HepG2 (cell line): ENCODE measurements at regions not wholly inside any gene's neighbourhood (a gene's known extent, or its start where the extent isn't known, plus 50 kb on each side); places are given as distances from the start of the nearest gene placed in this dataset.

Experiments used
- ATAC-seq: fragments of 200-7000 bp; cut with Tn5 transposase; 3 replicates; pipeline ENCODE4 v1.9.1; 2020; ENCODE audit warnings: mild to moderate bottlenecking, moderate library complexity
- BruUV-seq: library from RNA; stranded (reverse); fragments of 400-500 nt; replicated peaks from 2 replicates; lab custom pipeline; 2021; lab: Mats Ljungman, UMichigan
- CTCF ChIA-PET: fragments of 300-600 bp; formaldehyde crosslinking; extraction: SDS; loops from one replicate; lab custom pipeline; 2021; ENCODE audit warnings: low total read pairs, inconsistent platforms, low intra/inter-chr PET ratio; lab: Yijun Ruan, JAX
- POLR2A ChIA-PET: fragments of 350-600 bp; sonication (Branson Sonifier 250); formaldehyde crosslinking; loops from one replicate; lab custom pipeline; 2020; ENCODE audit warnings: antibody characterized with exemption, inconsistent platforms; lab: Yijun Ruan, JAX
- DNase-seq: peaks from one replicate; pipeline ENCODE4 v3.0.0-alpha.2; 2015; ENCODE audit warnings: low spot score
- FAIRE-seq: peaks from 3 replicates; lab custom pipeline; 2011; peaks lifted over from hg19 to GRCh38; lab: Jason Lieb, UNC
- H2AFZ ChIP-seq: one replicate; pipeline ENCODE4 v1.6.1; 2011; ENCODE audit warnings: low read length, inconsistent platforms
- H3K27ac ChIP-seq: fragments of 300-600 bp; 3 replicates; pipeline ENCODE4 v1.8.0; 2011; ENCODE audit warnings: mixed run types, mild to moderate bottlenecking, mixed read lengths, low read length, inconsistent platforms; ENCODE audit not compliant: insufficient read depth; ENCODE audit errors: extremely low read length
- H3K27me3 ChIP-seq, 2 experiments: fragments of 200-600 bp in 1 of 2; 2 replicates in 1 of 2; 3 replicates in 1 of 2; pipeline versions ENCODE4 v1.6.0 to v1.8.0; 2011; ENCODE audit warnings: low read length in 2 of 2, mild to moderate bottlenecking in 2 of 2, moderate library complexity in 2 of 2, inconsistent platforms in 1 of 2; ENCODE audit not compliant: insufficient read depth in 2 of 2, control insufficient read depth in 1 of 2
- H3K36me3 ChIP-seq, 2 experiments: fragments of 200-600 bp in 1 of 2; replicated peaks in 1 of 2; 2 replicates in 1 of 2; 3 replicates in 1 of 2; pipeline versions ENCODE4 v1.5.1 to v1.8.0; 2011; ENCODE audit warnings: low read length in 2 of 2, inconsistent platforms in 1 of 2; ENCODE audit not compliant: insufficient read depth in 2 of 2, control insufficient read depth in 1 of 2
- H3K4me1 ChIP-seq: 2 replicates; pipeline ENCODE4 v1.5.1; 2012; ENCODE audit warnings: low read length, inconsistent platforms; ENCODE audit not compliant: insufficient read depth
- H3K4me2 ChIP-seq: 2 replicates; pipeline ENCODE4 v1.6.0; 2011; ENCODE audit warnings: low read depth, low read length, inconsistent platforms
- H3K4me3 ChIP-seq, 3 experiments: fragments of 200-600 bp in 1 of 3; sonication (generic), shearing (Covaris generic) in 1 of 3; replicated peaks in 1 of 3; 2 replicates each; pipeline ENCODE4 v1.5.1; 2011 to 2016; ENCODE audit warnings: low read length in 3 of 3, inconsistent platforms in 2 of 3, low read depth in 2 of 3, mild to moderate bottlenecking in 2 of 3, control low read depth in 1 of 3, mixed read lengths in 1 of 3; ENCODE audit not compliant: insufficient read depth in 1 of 3
- H3K79me2 ChIP-seq: one replicate; pipeline ENCODE4 v1.6.1; 2011; ENCODE audit warnings: low read length, inconsistent platforms; ENCODE audit not compliant: insufficient read depth
- H3K9ac ChIP-seq: 2 replicates; pipeline ENCODE4 v1.6.0; 2011; ENCODE audit warnings: mild to moderate bottlenecking, low read depth, low read length, inconsistent platforms; ENCODE audit not compliant: insufficient read depth
- H3K9me3 ChIP-seq: 2 replicates; pipeline ENCODE4 v1.5.1; 2012; ENCODE audit warnings: mild to moderate bottlenecking, low read length
- H4K20me1 ChIP-seq: 2 replicates; pipeline ENCODE4 v1.6.0; 2011; ENCODE audit warnings: inconsistent platforms, mild to moderate bottlenecking, low read length, moderate library complexity; ENCODE audit not compliant: insufficient read depth
- MED1 ChIP-seq: sonication (generic); formaldehyde crosslinking; IDR thresholded peaks from 2 replicates; pipeline ENCODE4 v1.4.0; 2020; ENCODE audit warnings: missing genetic modification reagents
- MED8 ChIP-seq: sonication (generic); formaldehyde crosslinking; IDR thresholded peaks from 2 replicates; pipeline ENCODE4 v1.8.1; 2023; ENCODE audit warnings: mild to moderate bottlenecking, missing genetic modification reagents; ENCODE audit not compliant: insufficient replicate concordance
- PRMT3 ChIP-seq: sonication (generic); formaldehyde crosslinking; IDR thresholded peaks from 2 replicates; pipeline ENCODE4 v1.8.1; 2022; ENCODE audit warnings: low read depth, mild to moderate bottlenecking, moderate library complexity, missing genetic modification reagents, borderline replicate concordance
- SMC3 ChIP-seq: IDR thresholded peaks from 2 replicates; pipeline ENCODE4 v1.6.1; 2011; ENCODE audit warnings: low read length, improper control_type of control experiment
- TMF1 ChIP-seq: sonication (generic); formaldehyde crosslinking; IDR thresholded peaks from 2 replicates; pipeline ENCODE4 v1.8.1; 2022; ENCODE audit warnings: low read depth, missing genetic modification reagents
- ZMYM2 ChIP-seq: sonication (generic); formaldehyde crosslinking; IDR thresholded peaks from 2 replicates; pipeline ENCODE4 v1.8.0; 2022; ENCODE audit warnings: mild to moderate bottlenecking, missing genetic modification reagents
- ZNF224 ChIP-seq: sonication (generic); formaldehyde crosslinking; IDR thresholded peaks from 2 replicates; pipeline ENCODE4 v1.5.0; 2020; ENCODE audit warnings: mild to moderate bottlenecking, missing genetic modification reagents
- ZNF317 ChIP-seq: sonication (generic); formaldehyde crosslinking; IDR thresholded peaks from 2 replicates; pipeline ENCODE4 v1.5.0; 2020; ENCODE audit warnings: mild to moderate bottlenecking, missing genetic modification reagents
- ZNF615 ChIP-seq: sonication (generic); formaldehyde crosslinking; IDR thresholded peaks from 2 replicates; pipeline ENCODE4 v1.5.0; 2020; ENCODE audit warnings: mild to moderate bottlenecking, missing genetic modification reagents, borderline replicate concordance
- ZNF629 ChIP-seq: sonication (generic); formaldehyde crosslinking; conservative IDR thresholded peaks from 2 replicates; pipeline ENCODE4 v1.5.0; 2020; ENCODE audit warnings: missing genetic modification reagents
- ZNF724P ChIP-seq: sonication (generic); formaldehyde crosslinking; IDR thresholded peaks from 2 replicates; pipeline ENCODE4 v1.8.0; 2022; ENCODE audit warnings: missing genetic modification reagents, borderline replicate concordance
- WGBS: methylation state at CpG from one replicate; pipeline ENCODE4 v1.1.6; 2017; ENCODE audit warnings: low lambda C conversion rate; 5-methylcytosine and 5-hydroxymethylcytosine counted together
- in situ Hi-C: cut with HindIII; loops from 2 replicates; pipeline ENCODE4 v1.10.0; 2017; ENCODE audit warnings: low pct_unique_long_range_greater_than_20kb; ENCODE audit not compliant: extremely low pct_ligation_motif_present
- intact Hi-C: fragments of 100-400 bp; cut with micrococcal nuclease; formaldehyde crosslinking; loops from one replicate; pipeline ENCODE4 v1.10.0; 2022; ENCODE audit not compliant: unreplicated experiment
- TF ChIP-seq, protein P1 (sequence below): sonication (generic); formaldehyde crosslinking; IDR thresholded peaks from 2 replicates; pipeline ENCODE4 v1.8.1; 2022; ENCODE audit warnings: mild to moderate bottlenecking, missing genetic modification reagents
- TF ChIP-seq, protein P2 (sequence below): sonication (generic); formaldehyde crosslinking; IDR thresholded peaks from 2 replicates; pipeline ENCODE4 v1.5.0; 2020; ENCODE audit warnings: mild to moderate bottlenecking, missing genetic modification reagents, moderate library complexity
- TF ChIP-seq, protein P3 (sequence below): sonication (generic); formaldehyde crosslinking; IDR thresholded peaks from 2 replicates; pipeline ENCODE4 v1.8.1; 2023; ENCODE audit warnings: mild to moderate bottlenecking, missing genetic modification reagents

DNA sequence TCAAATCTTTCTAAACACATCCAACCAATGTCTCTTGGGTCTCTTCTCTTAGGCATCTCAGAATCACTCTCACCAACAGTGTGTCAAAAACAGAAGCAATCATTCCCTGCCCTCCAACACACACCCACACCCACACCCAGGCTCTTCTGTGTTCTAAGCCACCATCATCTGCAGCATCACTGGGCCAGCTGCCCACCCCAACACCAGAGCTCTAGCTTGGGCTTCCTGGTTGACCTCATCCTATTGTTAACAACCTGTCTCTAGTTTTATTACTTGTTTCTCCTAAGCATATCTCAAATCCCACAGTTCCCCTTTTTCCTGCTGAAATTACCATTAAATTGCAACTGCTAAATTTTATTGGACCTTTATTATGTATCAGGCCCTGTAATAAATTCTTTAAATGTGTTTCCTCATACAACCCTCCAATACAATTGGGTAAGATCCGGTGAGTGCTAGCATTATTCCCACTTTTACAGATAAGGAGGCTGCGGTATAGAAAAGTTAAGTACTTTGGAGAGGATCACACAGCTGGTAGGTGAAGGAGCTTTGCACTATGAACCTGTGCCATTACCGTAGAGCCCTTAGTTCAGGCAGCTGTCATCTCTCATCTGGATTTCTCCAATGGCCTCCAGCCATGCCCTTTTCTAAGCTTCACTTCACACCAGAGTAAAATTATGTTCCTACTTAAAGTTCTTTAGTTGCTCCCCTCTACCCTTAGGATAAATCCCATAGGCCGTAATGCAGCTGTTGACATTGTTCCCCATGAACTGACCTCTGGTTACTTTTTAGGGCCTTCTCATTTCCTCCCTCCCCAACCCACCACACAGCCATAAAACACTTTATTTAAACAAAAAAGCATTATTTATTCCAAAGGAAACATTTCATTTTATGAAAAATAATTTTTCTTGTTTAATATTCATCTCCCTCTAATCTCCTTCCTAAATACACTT lies 227.7 kb downstream of the B3GLCT start:
- no peak overlapping the region for H2AFZ ChIP-seq
- no peak overlapping the region for H3K4me3 ChIP-seq
- intact Hi-C loops (no loop called here), in situ Hi-C loops (no loop called here)
- H3K36me3 ChIP-seq = no peaks in the 10 kb centered on the region
- WGBS = 15% methylated on average over 4 of the region's 4 CpGs
- POLR2A ChIA-PET = no interaction called here
- FAIRE-seq = no peak
- no peaks in the 10 kb centered on the region for H3K4me1 ChIP-seq
- TF ChIP-seq TMF1 (CRISPR knock-in tag) (no peak), ZNF615 (no peak), ZNF724P (CRISPR knock-in tag) (no peak), MED8 (CRISPR knock-in tag) (no peak), ZNF317 (CRISPR knock-in tag) (no peak)
- no peaks in the 10 kb centered on the region for H3K9me3 ChIP-seq
- peaks cover 0 to 1% of the 10 kb centered on the region in 2 experiments; a peak in 1 of 5 replicates for H3K27me3 ChIP-seq
- no TSS peak for BruUV-seq
- no peak for DNase-seq
- no peak overlapping the region for H3K27ac ChIP-seq
- CTCF ChIA-PET = no interaction called here
- no peak overlapping the region for H3K4me2 ChIP-seq
- H3K9ac ChIP-seq = no peak overlapping the region
- H4K20me1 ChIP-seq = no peaks in the 10 kb centered on the region
- H3K79me2 ChIP-seq = no peaks in the 10 kb centered on the region
- no peak for ATAC-seq

DNA sequence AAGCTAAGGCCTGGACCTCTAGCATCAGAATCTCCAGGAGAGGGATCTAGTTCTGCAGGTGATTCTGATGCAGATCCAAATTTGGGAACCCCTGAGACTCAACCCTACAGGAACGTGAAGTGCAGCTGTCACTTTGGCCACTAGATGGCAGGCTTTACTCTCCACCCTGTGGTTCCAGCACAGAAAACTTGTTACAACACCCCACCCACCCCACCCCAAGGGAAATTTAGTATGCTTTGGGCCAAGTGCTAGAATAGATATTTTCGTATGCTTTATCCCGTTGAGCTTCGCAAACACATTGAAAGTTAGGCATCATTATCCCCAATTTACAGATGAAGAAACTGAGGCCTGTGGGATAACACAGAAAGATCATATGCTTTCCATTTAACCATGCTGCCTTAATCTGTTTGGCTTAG lies 232.0 kb downstream of the B3GLCT start:
- ChIA-PET CTCF (interaction anchor here (2.5 kb wide), 1 partner anchor 310 kb away, joined by 31 read pairs; no protein-coding TSS in a partner anchor), POLR2A (no interaction called here)
- intact Hi-C loops (loop anchor here (1.0 kb wide), 1 partner anchor 311 kb away; no protein-coding TSS in a partner anchor), in situ Hi-C loops (loop anchor here (5.0 kb wide), 1 partner anchor 311 kb away; no protein-coding TSS in a partner anchor)
- no peaks in the 10 kb centered on the region for H3K9me3 ChIP-seq
- no peaks in the 10 kb centered on the region for H3K36me3 ChIP-seq
- peaks cover 0 to 10% of the 10 kb centered on the region in 2 experiments; a peak in 1 of 5 replicates for H3K27me3 ChIP-seq
- no peak overlapping the region for H3K4me3 ChIP-seq
- H3K79me2 ChIP-seq = no peaks in the 10 kb centered on the region
- H2AFZ ChIP-seq = no peak overlapping the region
- FAIRE-seq (peak; percentile 34), ATAC-seq (peak; percentile 72), DNase-seq (peak; percentile 10)
- no peak overlapping the region for H3K9ac ChIP-seq
- no peaks in the 10 kb centered on the region for H3K4me1 ChIP-seq
- no peak overlapping the region for H3K4me2 ChIP-seq
- BruUV-seq = no TSS peak
- no peaks in the 10 kb centered on the region for H4K20me1 ChIP-seq
- no peak overlapping the region for H3K27ac ChIP-seq
- WGBS = 3% methylated on average over 4 of the region's 4 CpGs
- TF ChIP-seq, protein P1, sequence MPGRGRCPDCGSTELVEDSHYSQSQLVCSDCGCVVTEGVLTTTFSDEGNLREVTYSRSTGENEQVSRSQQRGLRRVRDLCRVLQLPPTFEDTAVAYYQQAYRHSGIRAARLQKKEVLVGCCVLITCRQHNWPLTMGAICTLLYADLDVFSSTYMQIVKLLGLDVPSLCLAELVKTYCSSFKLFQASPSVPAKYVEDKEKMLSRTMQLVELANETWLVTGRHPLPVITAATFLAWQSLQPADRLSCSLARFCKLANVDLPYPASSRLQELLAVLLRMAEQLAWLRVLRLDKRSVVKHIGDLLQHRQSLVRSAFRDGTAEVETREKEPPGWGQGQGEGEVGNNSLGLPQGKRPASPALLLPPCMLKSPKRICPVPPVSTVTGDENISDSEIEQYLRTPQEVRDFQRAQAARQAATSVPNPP (CRISPR knock-in tag) = no peak
- TF ChIP-seq PRMT3 (CRISPR knock-in tag) (no peak), ZNF629 (peak; percentile 68), MED1 (no peak), ZNF224 (CRISPR knock-in tag) (no peak), SMC3 (peak; percentile 59; the same call in 1 of the 2 replicates), ZMYM2 (no peak)
- TF ChIP-seq, protein P2, sequence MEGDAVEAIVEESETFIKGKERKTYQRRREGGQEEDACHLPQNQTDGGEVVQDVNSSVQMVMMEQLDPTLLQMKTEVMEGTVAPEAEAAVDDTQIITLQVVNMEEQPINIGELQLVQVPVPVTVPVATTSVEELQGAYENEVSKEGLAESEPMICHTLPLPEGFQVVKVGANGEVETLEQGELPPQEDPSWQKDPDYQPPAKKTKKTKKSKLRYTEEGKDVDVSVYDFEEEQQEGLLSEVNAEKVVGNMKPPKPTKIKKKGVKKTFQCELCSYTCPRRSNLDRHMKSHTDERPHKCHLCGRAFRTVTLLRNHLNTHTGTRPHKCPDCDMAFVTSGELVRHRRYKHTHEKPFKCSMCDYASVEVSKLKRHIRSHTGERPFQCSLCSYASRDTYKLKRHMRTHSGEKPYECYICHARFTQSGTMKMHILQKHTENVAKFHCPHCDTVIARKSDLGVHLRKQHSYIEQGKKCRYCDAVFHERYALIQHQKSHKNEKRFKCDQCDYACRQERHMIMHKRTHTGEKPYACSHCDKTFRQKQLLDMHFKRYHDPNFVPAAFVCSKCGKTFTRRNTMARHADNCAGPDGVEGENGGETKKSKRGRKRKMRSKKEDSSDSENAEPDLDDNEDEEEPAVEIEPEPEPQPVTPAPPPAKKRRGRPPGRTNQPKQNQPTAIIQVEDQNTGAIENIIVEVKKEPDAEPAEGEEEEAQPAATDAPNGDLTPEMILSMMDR (CRISPR knock-in tag) = peak; percentile 65
- TF ChIP-seq, protein P3, sequence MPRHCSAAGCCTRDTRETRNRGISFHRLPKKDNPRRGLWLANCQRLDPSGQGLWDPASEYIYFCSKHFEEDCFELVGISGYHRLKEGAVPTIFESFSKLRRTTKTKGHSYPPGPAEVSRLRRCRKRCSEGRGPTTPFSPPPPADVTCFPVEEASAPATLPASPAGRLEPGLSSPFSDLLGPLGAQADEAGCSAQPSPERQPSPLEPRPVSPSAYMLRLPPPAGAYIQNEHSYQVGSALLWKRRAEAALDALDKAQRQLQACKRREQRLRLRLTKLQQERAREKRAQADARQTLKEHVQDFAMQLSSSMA (CRISPR knock-in tag) = no peak
